SK-N-SH (cell line): ENCODE measurements at regions not wholly inside any gene's neighbourhood (a gene's known extent, or its start where the extent isn't known, plus 50 kb on each side); places are given as distances from the start of the nearest gene placed in this dataset.
A peak's percentile ranks its signal among the peaks of the same experiment; 100 is the strongest.
"Not testable (repeated sequence)": the region's sequence is repeated elsewhere in the genome, so short reads cannot be mapped to it uniquely, and the experiment has no call there.

Experiments used
- CTCF ChIA-PET: fragments of 300-600, 350-600 bp; formaldehyde crosslinking; extraction: SDS; loops from one replicate; lab custom pipeline; 2021; lab: Yijun Ruan, JAX
- POLR2A ChIA-PET: fragments of 350-600 bp; sonication (Branson Sonifier 250); formaldehyde crosslinking; extraction: SDS; loops from one replicate; lab custom pipeline; 2020; ENCODE audit warnings: antibody characterized with exemption, inconsistent platforms; lab: Yijun Ruan, JAX
- DNase-seq: peaks from one replicate; pipeline ENCODE4 v3.0.0; 2012
- H2AFZ ChIP-seq: fragments of 200-600 bp; sonication (generic); 2 replicates; pipeline ENCODE4 v1.8.1; 2016; ENCODE audit warnings: antibody characterized with exemption, mild to moderate bottlenecking, low read depth
- H3F3A ChIP-seq: fragments of 200-600 bp; sonication (generic); replicated peaks from 2 replicates; pipeline ENCODE3; 2016; ENCODE audit warnings: antibody characterized with exemption, mild to moderate bottlenecking; ENCODE audit not compliant: insufficient read depth
- H3K27ac ChIP-seq, 2 experiments: fragments of 200-500 bp in 1 of 2; fragments of 200-600 bp in 1 of 2; sonication (Bioruptor generic) in 1 of 2; sonication (generic), shearing (Covaris generic) in 1 of 2; 2 replicates each; pipeline versions ENCODE4 v1.5.1 to v1.6.1; 2014 to 2016; ENCODE audit warnings: low read depth in 2 of 2, inconsistent platforms in 1 of 2, low read length in 1 of 2, mild to moderate bottlenecking in 1 of 2, mixed read lengths in 1 of 2
- H3K27me3 ChIP-seq: fragments of 200-600 bp; sonication (generic), shearing (Covaris generic); 2 replicates; pipeline ENCODE4 v1.6.1; 2016; ENCODE audit warnings: mixed run types; ENCODE audit not compliant: insufficient read depth
- H3K36me3 ChIP-seq, 2 experiments: fragments of 200-500 bp in 1 of 2; fragments of 200-600 bp in 1 of 2; sonication (Bioruptor generic) in 1 of 2; sonication (generic) in 1 of 2; replicated peaks in 1 of 2; 2 replicates each; pipeline versions ENCODE3 to v1.5.1; 2014 to 2016; ENCODE audit warnings: low read length in 1 of 2, mild to moderate bottlenecking in 1 of 2; ENCODE audit not compliant: insufficient read depth in 2 of 2, control insufficient read depth in 1 of 2
- H3K4me1 ChIP-seq, 2 experiments: fragments of 200-500 bp in 1 of 2; fragments of 200-600 bp in 1 of 2; sonication (Bioruptor generic) in 1 of 2; sonication (generic), shearing (Covaris generic) in 1 of 2; 2 replicates each; pipeline versions ENCODE4 v1.5.1 to v1.6.1; 2014 to 2016; ENCODE audit warnings: low read depth in 1 of 2, low read length in 1 of 2, mixed run types in 1 of 2; ENCODE audit not compliant: insufficient read depth in 2 of 2, control insufficient read depth in 1 of 2
- H3K4me2 ChIP-seq: fragments of 200-600 bp; sonication (generic), shearing (Covaris generic); 2 replicates; pipeline ENCODE4 v1.6.1; 2017; ENCODE audit warnings: mixed run types
- H3K4me3 ChIP-seq, 2 experiments: fragments of 200-500 bp in 1 of 2; fragments of 200-600 bp in 1 of 2; sonication (Bioruptor generic) in 1 of 2; sonication (generic), shearing (Covaris generic) in 1 of 2; 2 replicates each; pipeline versions ENCODE4 v1.5.1 to v1.8.1; 2014 to 2016; ENCODE audit warnings: low read depth in 2 of 2, inconsistent platforms in 1 of 2, low read length in 1 of 2, mild to moderate bottlenecking in 1 of 2, mixed read lengths in 1 of 2, moderate library complexity in 1 of 2
- H3K79me2 ChIP-seq: fragments of 200-600 bp; sonication (generic); 2 replicates; pipeline ENCODE4 v1.8.1; 2017; ENCODE audit warnings: mild to moderate bottlenecking; ENCODE audit not compliant: insufficient read depth
- H3K9ac ChIP-seq: fragments of 200-600 bp; sonication (generic); 2 replicates; pipeline ENCODE4 v1.6.1; 2017; ENCODE audit warnings: mixed run types
- H3K9me2 ChIP-seq: fragments of 200-600 bp; sonication (generic); 2 replicates; pipeline ENCODE4 v1.6.1; 2017; ENCODE audit warnings: mixed run types
- H3K9me3 ChIP-seq: fragments of 200-600 bp; sonication (generic); 2 replicates; pipeline ENCODE4 v1.6.1; 2017; ENCODE audit warnings: mixed run types, mild to moderate bottlenecking, moderate library complexity
- H4K20me1 ChIP-seq: fragments of 200-600 bp; sonication (generic); 2 replicates; pipeline ENCODE4 v1.6.1; 2017; ENCODE audit warnings: mild to moderate bottlenecking, mixed run types; ENCODE audit not compliant: insufficient read depth
- EZH2phosphoT487 ChIP-seq: fragments of 200-600 bp; sonication (generic); IDR thresholded peaks from 2 replicates; pipeline ENCODE4 v1.6.1; 2017; ENCODE audit warnings: low read depth, mixed run types, mild to moderate bottlenecking, antibody characterized with exemption, moderate library complexity, borderline replicate concordance
- POLR2AphosphoS5 ChIP-seq: IDR thresholded peaks from 2 replicates; pipeline ENCODE4 v1.6.1; 2012; ENCODE audit warnings: low read depth, low read length
- RAD21 ChIP-seq: IDR thresholded peaks from 2 replicates; pipeline ENCODE4 v1.6.1; 2012; ENCODE audit warnings: mild to moderate bottlenecking, low read length
- RXRA ChIP-seq: IDR thresholded peaks from 2 replicates; pipeline ENCODE4 v1.4.0; 2012; ENCODE audit warnings: low read depth, mild to moderate bottlenecking, borderline replicate concordance
- YY1 ChIP-seq: IDR thresholded peaks from 2 replicates; pipeline ENCODE4 v1.4.0; 2012; ENCODE audit warnings: low read depth, mild to moderate bottlenecking
- WGBS: methylation state at CpG from one replicate; pipeline ENCODE4 v1.1.6; 2017; ENCODE audit warnings: low lambda C conversion rate; 5-methylcytosine and 5-hydroxymethylcytosine counted together

DNA sequence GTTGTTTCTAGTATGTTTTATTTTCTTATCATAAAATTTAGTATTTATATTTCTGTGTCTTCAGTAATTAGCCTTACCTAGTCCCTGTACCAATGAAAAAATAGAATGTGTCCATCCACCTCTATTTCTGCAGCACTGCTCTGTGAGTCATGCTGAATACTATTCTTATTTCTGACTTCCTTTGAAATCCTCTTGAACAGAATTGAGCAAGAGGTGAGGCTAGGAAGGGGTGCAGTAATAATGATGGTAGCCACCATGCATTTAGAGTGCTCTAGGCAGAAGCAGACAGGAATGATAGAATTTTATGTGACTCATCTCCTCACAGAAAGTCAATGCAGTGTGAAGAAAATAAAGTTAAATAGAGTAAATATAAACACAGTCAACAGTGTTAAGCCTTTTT, 60.0 kb downstream of the OR10A6 start:
- no peak overlapping the region for H2AFZ ChIP-seq

GRCh38 chr11:7869467-7869866, 61.6 kb downstream of the OR10A6 start:
- 4% methylated on average over 1 of the region's 1 CpG for WGBS
- H3K4me1 ChIP-seq, result no peaks in the 10 kb centered on the region
- H3K36me3 ChIP-seq, result no peaks in the 10 kb centered on the region
- H3F3A ChIP-seq, result no peaks in the 10 kb centered on the region
- ChIA-PET POLR2A (no interaction called here), CTCF (no interaction called here)
- H3K9me3 ChIP-seq, result peaks cover 7% of the 10 kb centered on the region; the same call in 1 of the 2 replicates
- H3K9ac ChIP-seq, result no peak overlapping the region
- H3K4me3 ChIP-seq, result no peak overlapping the region
- no peak overlapping the region for H3K27ac ChIP-seq
- H2AFZ ChIP-seq, result no peak overlapping the region
- H3K79me2 ChIP-seq, result no peaks in the 10 kb centered on the region
- H4K20me1 ChIP-seq, result no peaks in the 10 kb centered on the region
- H3K9me2 ChIP-seq, result no peaks in the 10 kb centered on the region
- TF ChIP-seq POLR2AphosphoS5, result no peak
- no peak for DNase-seq
- no peaks in the 10 kb centered on the region for H3K27me3 ChIP-seq
- no peak overlapping the region for H3K4me2 ChIP-seq

More for the DNA sequence above, 60.0 kb downstream of the OR10A6 start:
- no peaks in the 10 kb centered on the region for H4K20me1 ChIP-seq
- H3K9ac ChIP-seq, result no peak overlapping the region
- H3K36me3 ChIP-seq, result no peaks in the 10 kb centered on the region
- no peaks in the 10 kb centered on the region for H3K27me3 ChIP-seq
- H3K4me2 ChIP-seq, result no peak overlapping the region
- ChIA-PET POLR2A (no interaction called here), CTCF (no interaction called here)
- no peak for DNase-seq
- H3K9me2 ChIP-seq, result no peaks in the 10 kb centered on the region
- TF ChIP-seq RAD21 (no peak), EZH2phosphoT487 (no peak), RXRA (no peak)
- TF ChIP-seq, all 33 proteins: peak for 0
- H3K4me3 ChIP-seq, result no peak overlapping the region
- H3K9me3 ChIP-seq, result peaks cover 7% of the 10 kb centered on the region; the same call in 1 of the 2 replicates
- H3F3A ChIP-seq, result no peaks in the 10 kb centered on the region
- H3K27ac ChIP-seq, result no peak overlapping the region
- no peaks in the 10 kb centered on the region for H3K4me1 ChIP-seq
- no peaks in the 10 kb centered on the region for H3K79me2 ChIP-seq

DNA sequence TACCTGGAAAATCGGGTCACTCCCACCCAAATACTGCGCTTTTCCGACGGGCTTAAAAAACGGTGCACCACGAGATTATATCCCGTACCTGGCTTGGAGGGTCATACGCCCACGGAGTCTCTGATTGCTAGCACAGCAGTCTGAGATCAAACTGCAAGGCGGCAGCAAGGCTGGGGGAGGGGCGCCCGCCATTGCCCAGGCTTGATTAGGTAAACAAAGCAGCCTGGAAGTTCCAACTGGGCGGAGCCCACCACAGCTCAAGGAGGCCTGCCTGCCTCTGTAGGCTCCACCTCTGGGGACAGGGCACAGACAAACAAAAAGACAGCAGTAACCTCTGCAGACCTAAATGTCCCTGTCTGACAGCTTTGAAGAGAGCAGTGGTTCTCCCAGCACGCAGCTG, 64.5 kb upstream of the OR5P2 start:
- DNase-seq, H3K9me2 ChIP-seq, H3K27me3 ChIP-seq, H3K79me2 ChIP-seq, H3K27ac ChIP-seq, H3K4me1 ChIP-seq, H4K20me1 ChIP-seq, H3K9ac ChIP-seq, CTCF ChIA-PET, H3K36me3 ChIP-seq, H3K9me3 ChIP-seq, H3F3A ChIP-seq, POLR2A ChIA-PET: not testable (repeated sequence)
- 0 out of 2 replicates have a peak, but pooled peaks have one; percentile 12 for TF ChIP-seq YY1
- peak overlapping the region; percentile 63; the same call in 1 of the 2 replicates for H2AFZ ChIP-seq
- WGBS, result 17% methylated on average over 8 of the region's 14 CpGs
- peak overlapping the region; percentile 43 to 68 for H3K4me3 ChIP-seq
- H3K4me2 ChIP-seq, result peak overlapping the region; percentile 53

DNA sequence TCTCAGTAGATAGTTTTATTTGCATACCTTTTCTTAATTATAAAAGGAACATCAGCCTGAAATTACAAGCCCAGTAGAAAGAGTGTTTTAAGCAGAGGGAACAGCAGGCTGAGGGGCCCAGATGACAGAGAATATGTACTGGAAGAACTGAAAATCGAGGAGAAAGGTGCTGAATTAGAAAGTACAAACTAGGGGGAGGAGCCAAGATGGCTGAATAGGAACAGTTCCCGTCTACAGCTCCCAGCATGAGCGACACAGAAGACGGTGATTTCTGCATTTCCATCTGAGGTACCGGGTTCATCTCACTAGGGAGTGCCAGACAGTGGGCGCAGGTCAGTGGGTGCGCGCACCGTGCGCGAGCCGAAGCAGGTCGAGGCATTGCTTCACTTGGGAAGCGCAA, 64.1 kb upstream of the OR5P2 start:
- H3K9me3 ChIP-seq, POLR2A ChIA-PET, H3K4me1 ChIP-seq, H3K9ac ChIP-seq, H3K27ac ChIP-seq, H3F3A ChIP-seq, H4K20me1 ChIP-seq, H3K27me3 ChIP-seq, H3K79me2 ChIP-seq, DNase-seq, CTCF ChIA-PET, H3K36me3 ChIP-seq, H3K9me2 ChIP-seq: not testable (repeated sequence)
- H2AFZ ChIP-seq, result peak overlapping the region; percentile 63; the same call in 1 of the 2 replicates
- peak overlapping the region; percentile 43 to 68 for H3K4me3 ChIP-seq
- 0 out of 2 replicates have a peak, but pooled peaks have one; percentile 45 for TF ChIP-seq YY1
- H3K4me2 ChIP-seq, result peak overlapping the region; percentile 53
- WGBS, result 31% methylated on average over 14 of the region's 14 CpGs
